GM21786 (cell line): ENCODE measurements at regions not wholly inside any gene's neighbourhood (a gene's known extent, or its start where the extent isn't known, plus 50 kb on each side); places are given as distances from the start of the nearest gene placed in this dataset.
"Not testable (repeated sequence)": the region's sequence is repeated elsewhere in the genome, so short reads cannot be mapped to it uniquely, and the experiment has no call there.

Experiments used
- ATAC-seq: cut with Tn5 transposase; IDR thresholded peaks from one replicate; pipeline ENCODE4 v1.9.1; 2021; ENCODE audit not compliant: unreplicated experiment

GRCh38 chr1:41994195-41994894 is 75.6 kb upstream of the HIVEP3 start:
- ATAC-seq, result no peak

- no peak for ATAC-seq
These were observed 64.7 kb upstream of the HIVEP3 start for GRCh38 chr1:41983451-41983850.

- ATAC-seq, result no peak
These were observed 63.1 kb upstream of the HIVEP3 start for GRCh38 chr1:41981796-41982195.

- no peak for ATAC-seq
These were observed 62.3 kb upstream of the HIVEP3 start for GRCh38 chr1:41980827-41981653.

- ATAC-seq, result no peak
These were observed 60.3 kb upstream of the HIVEP3 start for GRCh38 chr1:41978986-41979385.

GRCh38 chr1:41977326-41977725 is 58.6 kb upstream of the HIVEP3 start:
- no peak for ATAC-seq

GRCh38 chr1:41976671-41977070 is 57.9 kb upstream of the HIVEP3 start:
- no peak for ATAC-seq

- ATAC-seq, result no peak
These were observed 57.3 kb upstream of the HIVEP3 start for GRCh38 chr1:41975850-41976569.

GRCh38 chr1:41975121-41975520 is 56.4 kb upstream of the HIVEP3 start:
- ATAC-seq, result no peak

- ATAC-seq, result not testable (repeated sequence)
These were observed 49.8 kb upstream of the HIVEP3 start for GRCh38 chr1:41968557-41968956.
